ENCODE measurements at regions not wholly inside any gene's neighbourhood (a gene's known extent, or its start where the extent isn't known, plus 50 kb on each side); places are given as distances from the start of the nearest gene placed in this dataset.

DNA sequence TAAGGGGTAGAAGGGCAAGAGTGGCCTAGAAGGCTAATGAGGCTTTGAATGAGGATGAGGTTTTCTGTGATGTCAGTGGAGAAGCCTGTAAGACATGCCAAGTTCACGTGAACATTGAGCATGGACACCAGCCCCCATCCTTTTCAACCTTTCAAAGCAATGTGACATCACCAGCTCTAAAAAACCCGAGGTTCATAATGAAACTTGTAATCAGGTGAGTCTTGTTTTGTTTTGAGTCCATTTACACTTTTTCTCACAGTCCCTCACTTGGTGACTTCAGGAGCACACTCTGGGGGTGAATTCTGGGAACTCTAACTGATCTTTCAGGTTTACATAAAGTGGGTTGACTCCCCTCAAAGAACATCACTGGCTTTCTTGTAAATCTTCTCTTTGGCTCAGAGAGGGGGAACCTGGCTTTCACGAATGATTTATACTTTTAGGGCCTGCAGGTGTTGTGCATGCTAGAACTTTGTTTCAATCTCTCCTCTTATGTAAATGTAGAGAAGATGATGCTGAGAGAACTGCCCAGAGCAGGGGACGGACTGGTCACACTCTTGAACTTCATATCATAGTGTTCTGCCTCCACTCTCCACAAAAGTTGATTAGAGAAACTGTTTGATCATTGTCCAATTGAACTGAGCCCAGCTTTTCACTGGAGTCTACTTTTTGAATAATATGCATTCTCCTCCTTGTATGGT is 224.7 kb upstream of the SATB1 start:
- TF ChIP-seq MYC (IDR thresholded peaks at IDR 0.05; ENCODE audit: low read depth, low read length) (no peak), MAX (IDR thresholded peaks at IDR 0.05; ENCODE audit: low read depth, low read length) (no peak), CTCF (IDR thresholded peaks at IDR 0.05; ENCODE audit: low read depth, low read length) (no peak), POLR2A (IDR thresholded peaks at IDR 0.05; ENCODE audit: extremely low read depth, insufficient read length) (no peak)
- no peak for DNase-seq (ENCODE audit: low read depth)

GRCh38 chr3:18648868-18649462 is 223.8 kb upstream of the SATB1 start:
- no peak overlapping the region for H3K4me3 ChIP-seq (ENCODE audit: low read depth, low read length)
- DNase-seq (ENCODE audit: low read depth): no peak
- TF ChIP-seq CTCF (IDR thresholded peaks at IDR 0.05; ENCODE audit: low read depth, low read length) (no peak), MAX (IDR thresholded peaks at IDR 0.05; ENCODE audit: low read depth, low read length) (no peak), MYC (IDR thresholded peaks at IDR 0.05; ENCODE audit: low read depth, low read length) (no peak), POLR2A (IDR thresholded peaks at IDR 0.05; ENCODE audit: extremely low read depth, insufficient read length) (no peak)

More for the DNA sequence above, 224.7 kb upstream of the SATB1 start:
- no peak overlapping the region for H3K4me3 ChIP-seq (ENCODE audit: low read depth, low read length)

GRCh38 chr3:18648159-18648558 is 223.0 kb upstream of the SATB1 start:
- DNase-seq (ENCODE audit: low read depth): no peak
- H3K4me3 ChIP-seq (ENCODE audit: low read depth, low read length): no peak overlapping the region
- TF ChIP-seq MAX (IDR thresholded peaks at IDR 0.05; ENCODE audit: low read depth, low read length) (no peak), MYC (IDR thresholded peaks at IDR 0.05; ENCODE audit: low read depth, low read length) (no peak), CTCF (IDR thresholded peaks at IDR 0.05; ENCODE audit: low read depth, low read length) (no peak), POLR2A (IDR thresholded peaks at IDR 0.05; ENCODE audit: extremely low read depth, insufficient read length) (no peak)

GRCh38 chr3:18645619-18646018 is 220.5 kb upstream of the SATB1 start:
- TF ChIP-seq POLR2A (IDR thresholded peaks at IDR 0.05; ENCODE audit: extremely low read depth, insufficient read length): no peak
- no peak for TF ChIP-seq CTCF (IDR thresholded peaks at IDR 0.05; ENCODE audit: low read depth, low read length)
- no peak for TF ChIP-seq MAX (IDR thresholded peaks at IDR 0.05; ENCODE audit: low read depth, low read length)
- TF ChIP-seq MYC (IDR thresholded peaks at IDR 0.05; ENCODE audit: low read depth, low read length): no peak
- H3K4me3 ChIP-seq (ENCODE audit: low read depth, low read length): no peak overlapping the region
- no peak for DNase-seq (ENCODE audit: low read depth)

DNA sequence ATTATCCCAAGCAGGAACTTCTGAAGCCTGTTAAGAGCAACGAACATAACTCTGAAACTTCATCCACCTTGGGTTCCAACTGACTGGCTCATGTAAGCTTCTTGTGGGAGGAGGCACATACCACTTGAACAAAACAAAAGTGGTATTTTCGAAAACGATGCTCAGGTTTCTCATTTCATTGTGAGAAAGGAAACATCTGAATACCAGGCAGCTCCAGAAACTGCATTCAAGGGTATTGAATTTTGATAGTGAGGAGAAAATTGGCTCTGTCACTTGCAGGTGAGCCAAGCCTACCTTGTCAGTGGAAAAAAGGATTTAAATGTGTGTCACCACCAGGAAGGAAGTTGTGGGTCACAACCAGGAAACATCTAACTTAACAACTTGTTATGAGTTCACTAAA is 218.1 kb upstream of the SATB1 start:
- no peak for DNase-seq (ENCODE audit: low read depth)
- no peak overlapping the region for H3K4me3 ChIP-seq (ENCODE audit: low read depth, low read length)
- TF ChIP-seq CTCF (IDR thresholded peaks at IDR 0.05; ENCODE audit: low read depth, low read length): no peak
- no peak for TF ChIP-seq POLR2A (IDR thresholded peaks at IDR 0.05; ENCODE audit: extremely low read depth, insufficient read length)
- TF ChIP-seq MYC (IDR thresholded peaks at IDR 0.05; ENCODE audit: low read depth, low read length): no peak
- no peak for TF ChIP-seq MAX (IDR thresholded peaks at IDR 0.05; ENCODE audit: low read depth, low read length)

Data from NB4 (cell line).